ENCODE measurements at regions not wholly inside any gene's neighbourhood (a gene's known extent, or its start where the extent isn't known, plus 50 kb on each side); places are given as distances from the start of the nearest gene placed in this dataset.
A peak's percentile ranks its signal among the peaks of the same experiment; 100 is the strongest.

DNA sequence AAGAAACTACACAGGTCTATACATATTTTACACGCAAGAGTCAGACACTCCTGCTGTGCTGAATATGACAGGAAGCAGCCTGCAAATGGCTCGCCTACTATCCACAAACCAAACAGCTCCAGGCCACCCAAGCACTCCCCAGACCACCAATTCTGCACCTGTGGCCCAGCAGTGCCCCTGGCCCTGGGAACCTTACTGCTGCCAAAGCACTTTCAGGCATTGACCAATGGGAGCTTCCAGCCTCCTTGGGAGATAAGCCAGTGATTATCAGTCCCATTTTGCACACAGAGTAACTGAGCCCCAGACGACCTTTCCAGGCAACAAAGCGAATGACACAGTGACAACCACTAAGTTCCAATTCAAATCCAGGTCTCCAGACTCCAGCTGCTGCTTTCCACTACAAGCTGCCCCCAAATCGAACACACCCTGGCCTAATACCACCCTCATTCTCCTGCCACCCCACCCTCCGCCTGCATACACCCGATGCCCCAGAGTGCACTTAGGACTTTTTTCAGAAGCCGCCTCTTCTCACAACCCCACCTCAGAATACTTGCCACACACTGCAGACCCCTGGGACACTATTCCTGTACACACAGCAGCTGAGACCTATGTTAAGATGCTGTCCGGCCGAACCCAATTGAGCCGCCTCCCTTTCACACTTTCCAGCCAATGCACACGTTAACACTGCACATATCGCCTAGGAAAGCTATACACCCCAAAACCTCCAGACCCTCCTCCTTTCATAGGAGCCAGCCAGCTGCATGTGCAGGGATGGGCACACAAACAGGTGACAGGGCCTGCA, 126.1 kb upstream of the PRMT8 start:
- no peak for TF ChIP-seq MYC (IDR thresholded peaks at IDR 0.05; ENCODE audit: low read depth, low read length)
- Histone ChIP-seq H3K27me3 (ENCODE audit: control insufficient read depth in 2 of 2, insufficient read depth in 2 of 2, low read length in 2 of 2) (peaks cover 24 to 32% of the 10 kb centered on the region in 2 experiments), H3K36me3 (ENCODE audit: control insufficient read depth in 2 of 2, extremely low read depth in 1 of 2, insufficient read depth in 2 of 2, low read length in 2 of 2) (no peaks in the 10 kb centered on the region), H3K9me1 (replicated peaks; ENCODE audit: control insufficient read depth, extremely low read depth, insufficient read depth, low read length) (no peaks in the 10 kb centered on the region), H3K4me3 (replicated peaks in 1 of 3; ENCODE audit: insufficient read depth in 1 of 3, low read depth in 1 of 3, low read length in 3 of 3) (no peak overlapping the region), H4K20me1 (replicated peaks; ENCODE audit: control insufficient read depth, extremely low read depth, insufficient read depth, low read length) (no peaks in the 10 kb centered on the region), H3K79me2 (ENCODE audit: control insufficient read depth, insufficient read depth, low read length) (no peaks in the 10 kb centered on the region), H3K4me2 (ENCODE audit: insufficient read depth, low read length) (no peak overlapping the region), H2AFZ (ENCODE audit: low read depth, low read length) (no peak overlapping the region), H3K9ac (replicated peaks; ENCODE audit: extremely low read depth, insufficient read depth, low read length) (no peak overlapping the region), H3K27ac (ENCODE audit: insufficient read depth, low read depth, low read length) (no peak overlapping the region), H3K4me1 (ENCODE audit: control insufficient read depth, extremely low read depth, insufficient read depth, low read length) (no peaks in the 10 kb centered on the region), H3K9me3 (replicated peaks; ENCODE audit: control insufficient read depth, insufficient read depth, low read length) (no peaks in the 10 kb centered on the region)
- FAIRE-seq (no peak), DNase-seq (ENCODE audit: low read depth, low spot score) (no peak)
- dilution Hi-C loops (cut with MboI; ENCODE audit: extremely low pct_ligation_motif_present, low sequenced_read_pairs) (no loop called here), intact Hi-C loops (cut with micrococcal nuclease) (no loop called here)
- ChIA-PET CTCF (interaction anchor here (1.3 kb wide), 1 partner anchor 439 kb away, joined by 4 read pairs; no protein-coding TSS in a partner anchor), POLR2A (no interaction called here)
- BruUV-seq (replicated peaks) = no TSS peak

GRCh38 chr12:3365463-3366411, 125.3 kb upstream of the PRMT8 start:
- Histone ChIP-seq H3K27ac (ENCODE audit: insufficient read depth, low read depth, low read length) (no peak overlapping the region), H3K9ac (replicated peaks; ENCODE audit: extremely low read depth, insufficient read depth, low read length) (no peak overlapping the region), H3K4me1 (ENCODE audit: control insufficient read depth, extremely low read depth, insufficient read depth, low read length) (no peaks in the 10 kb centered on the region), H3K79me2 (ENCODE audit: control insufficient read depth, insufficient read depth, low read length) (no peaks in the 10 kb centered on the region), H3K4me2 (ENCODE audit: insufficient read depth, low read length) (peak overlapping the region; percentile 36), H3K27me3 (ENCODE audit: control insufficient read depth in 2 of 2, insufficient read depth in 2 of 2, low read length in 2 of 2) (peaks cover 24 to 34% of the 10 kb centered on the region in 2 experiments), H3K4me3 (replicated peaks in 1 of 3; ENCODE audit: insufficient read depth in 1 of 3, low read depth in 1 of 3, low read length in 3 of 3) (no peak overlapping the region), H4K20me1 (replicated peaks; ENCODE audit: control insufficient read depth, extremely low read depth, insufficient read depth, low read length) (no peaks in the 10 kb centered on the region), H3K36me3 (ENCODE audit: control insufficient read depth in 2 of 2, extremely low read depth in 1 of 2, insufficient read depth in 2 of 2, low read length in 2 of 2) (no peaks in the 10 kb centered on the region), H2AFZ (ENCODE audit: low read depth, low read length) (no peak overlapping the region), H3K9me1 (replicated peaks; ENCODE audit: control insufficient read depth, extremely low read depth, insufficient read depth, low read length) (no peaks in the 10 kb centered on the region), H3K9me3 (replicated peaks; ENCODE audit: control insufficient read depth, insufficient read depth, low read length) (no peaks in the 10 kb centered on the region)
- ChIA-PET CTCF (interaction anchor here (1.3 kb wide), 1 partner anchor 438 kb away, joined by 4 read pairs; no protein-coding TSS in a partner anchor), POLR2A (no interaction called here)
- DNase-seq (ENCODE audit: low read depth, low spot score) (no peak), FAIRE-seq (no peak)
- TF ChIP-seq MYC (IDR thresholded peaks at IDR 0.05; ENCODE audit: low read depth, low read length) (no peak), EZH2 (IDR thresholded peaks at IDR 0.05; ENCODE audit: borderline replicate concordance, low read depth, low read length, severe bottlenecking) (peak; percentile 89), JUN (IDR thresholded peaks at IDR 0.05; ENCODE audit: borderline replicate concordance, insufficient read depth, insufficient read length, low read depth) (no peak), CTCF (IDR thresholded peaks at IDR 0.05; ENCODE audit: extremely low read depth in 1 of 2, insufficient read depth in 1 of 2, low read depth in 1 of 2, low read length in 2 of 2) (no peak), POLR2AphosphoS5 (IDR thresholded peaks at IDR 0.05; ENCODE audit: insufficient read depth, low read depth, low read length) (no peak), POLR2A (IDR thresholded peaks at IDR 0.05; ENCODE audit: low read depth, low read length) (no peak)
- dilution Hi-C loops (cut with MboI; ENCODE audit: extremely low pct_ligation_motif_present, low sequenced_read_pairs) (no loop called here), intact Hi-C loops (cut with micrococcal nuclease) (no loop called here)
- BruUV-seq (replicated peaks) = no TSS peak
